ENCODE measurements at regions not wholly inside any gene's neighbourhood (a gene's known extent, or its start where the extent isn't known, plus 50 kb on each side); places are given as distances from the start of the nearest gene placed in this dataset.

GRCh38 chr21:15406791-15407190 lies 323.0 kb upstream of the USP25 start:
- Mint-ChIP-seq H3K36me3 (no peaks in the 10 kb centered on the region), H3K4me3 (no peak overlapping the region), H3K27ac (no peak overlapping the region), H3K4me1 (no peaks in the 10 kb centered on the region), H3K9me3 (no peaks in the 10 kb centered on the region), H3K27me3 (no peaks in the 10 kb centered on the region)
- DNase-seq (ENCODE audit: low spot score in 2 of 2), result no peak
- ATAC-seq (ENCODE audit: low read depth), result no peak

GRCh38 chr21:15407585-15407984 lies 322.2 kb upstream of the USP25 start:
- no peak for DNase-seq (ENCODE audit: low spot score in 2 of 2)
- no peak overlapping the region for H3K27ac Mint-ChIP-seq
- no peak overlapping the region for H3K4me3 Mint-ChIP-seq

GRCh38 chr21:15408089-15408488 lies 321.7 kb upstream of the USP25 start:
- ATAC-seq (ENCODE audit: low read depth), result no peak
- Mint-ChIP-seq H3K4me3 (no peak overlapping the region), H3K27me3 (no peaks in the 10 kb centered on the region), H3K27ac (no peak overlapping the region), H3K9me3 (peaks cover 2% of the 10 kb centered on the region), H3K4me1 (no peaks in the 10 kb centered on the region), H3K36me3 (peaks cover 3% of the 10 kb centered on the region)
- no peak for DNase-seq (ENCODE audit: low spot score in 2 of 2)

More at GRCh38 chr21:15407585-15407984, 322.2 kb upstream of the USP25 start:
- no peaks in the 10 kb centered on the region for H3K4me1 Mint-ChIP-seq
- H3K9me3 Mint-ChIP-seq, result peaks cover 2% of the 10 kb centered on the region
- H3K27me3 Mint-ChIP-seq, result no peaks in the 10 kb centered on the region
- no peak for ATAC-seq (ENCODE audit: low read depth)
- peaks cover 3% of the 10 kb centered on the region for H3K36me3 Mint-ChIP-seq

GRCh38 chr21:15409031-15409430 lies 320.8 kb upstream of the USP25 start:
- H3K9me3 Mint-ChIP-seq, result peaks cover 2% of the 10 kb centered on the region
- no peaks in the 10 kb centered on the region for H3K27me3 Mint-ChIP-seq
- H3K36me3 Mint-ChIP-seq, result peaks cover 3% of the 10 kb centered on the region
- ATAC-seq (ENCODE audit: low read depth), result no peak
- H3K27ac Mint-ChIP-seq, result no peak overlapping the region
- DNase-seq (ENCODE audit: low spot score in 2 of 2), result no peak
- H3K4me3 Mint-ChIP-seq, result no peak overlapping the region
- H3K4me1 Mint-ChIP-seq, result no peaks in the 10 kb centered on the region

- Mint-ChIP-seq H3K4me1 (no peaks in the 10 kb centered on the region), H3K27me3 (no peaks in the 10 kb centered on the region), H3K27ac (no peak overlapping the region), H3K36me3 (peaks cover 3% of the 10 kb centered on the region), H3K4me3 (no peak overlapping the region), H3K9me3 (peaks cover 2% of the 10 kb centered on the region)
- DNase-seq (ENCODE audit: low spot score in 2 of 2) (no peak), ATAC-seq (ENCODE audit: low read depth) (no peak)
Measured at GRCh38 chr21:15410853-15411252, 318.9 kb upstream of the USP25 start.

- Mint-ChIP-seq H3K27ac (no peak overlapping the region), H3K4me3 (no peak overlapping the region), H3K4me1 (no peaks in the 10 kb centered on the region), H3K27me3 (no peaks in the 10 kb centered on the region), H3K9me3 (peaks cover 2% of the 10 kb centered on the region), H3K36me3 (peaks cover 3% of the 10 kb centered on the region)
- no peak for DNase-seq (ENCODE audit: low spot score in 2 of 2)
- no peak for ATAC-seq (ENCODE audit: low read depth)
Measured at GRCh38 chr21:15414057-15414456, 315.7 kb upstream of the USP25 start.

GRCh38 chr21:15415541-15416261 lies 314.1 kb upstream of the USP25 start:
- no peak for ATAC-seq (ENCODE audit: low read depth)
- Mint-ChIP-seq H3K4me3 (no peak overlapping the region), H3K27me3 (peaks cover 2% of the 10 kb centered on the region), H3K27ac (no peak overlapping the region), H3K9me3 (peaks cover 2% of the 10 kb centered on the region), H3K4me1 (no peaks in the 10 kb centered on the region), H3K36me3 (peaks cover 3% of the 10 kb centered on the region)
- DNase-seq (ENCODE audit: low spot score in 2 of 2), result no peak

- no peak for DNase-seq (ENCODE audit: low spot score in 2 of 2)
- H3K4me1 Mint-ChIP-seq, result no peaks in the 10 kb centered on the region
- no peaks in the 10 kb centered on the region for H3K36me3 Mint-ChIP-seq
- H3K4me3 Mint-ChIP-seq, result no peak overlapping the region
- no peak for ATAC-seq (ENCODE audit: low read depth)
- H3K9me3 Mint-ChIP-seq, result no peaks in the 10 kb centered on the region
- H3K27ac Mint-ChIP-seq, result no peak overlapping the region
- H3K27me3 Mint-ChIP-seq, result peaks cover 3% of the 10 kb centered on the region
Measured at GRCh38 chr21:15421441-15421881, 308.3 kb upstream of the USP25 start.

GRCh38 chr21:15421947-15422346 lies 307.8 kb upstream of the USP25 start:
- Mint-ChIP-seq H3K4me3 (no peak overlapping the region), H3K36me3 (no peaks in the 10 kb centered on the region), H3K4me1 (no peaks in the 10 kb centered on the region), H3K27me3 (peaks cover 3% of the 10 kb centered on the region), H3K27ac (no peak overlapping the region), H3K9me3 (no peaks in the 10 kb centered on the region)
- DNase-seq (ENCODE audit: low spot score in 2 of 2) (no peak), ATAC-seq (ENCODE audit: low read depth) (no peak)

GRCh38 chr21:15422783-15423182 lies 307.0 kb upstream of the USP25 start:
- no peaks in the 10 kb centered on the region for H3K9me3 Mint-ChIP-seq

GRCh38 chr21:15423676-15424445 lies 305.9 kb upstream of the USP25 start:
- Mint-ChIP-seq H3K27ac (no peak overlapping the region), H3K4me1 (no peaks in the 10 kb centered on the region), H3K4me3 (no peak overlapping the region), H3K9me3 (no peaks in the 10 kb centered on the region), H3K36me3 (no peaks in the 10 kb centered on the region), H3K27me3 (peaks cover 3% of the 10 kb centered on the region)
- no peak for DNase-seq (ENCODE audit: low spot score in 2 of 2)
- ATAC-seq (ENCODE audit: low read depth), result no peak

More at GRCh38 chr21:15422783-15423182, 307.0 kb upstream of the USP25 start:
- no peak overlapping the region for H3K27ac Mint-ChIP-seq
- H3K27me3 Mint-ChIP-seq, result peaks cover 3% of the 10 kb centered on the region
- no peak for DNase-seq (ENCODE audit: low spot score in 2 of 2)
- H3K4me3 Mint-ChIP-seq, result no peak overlapping the region
- H3K36me3 Mint-ChIP-seq, result no peaks in the 10 kb centered on the region
- no peaks in the 10 kb centered on the region for H3K4me1 Mint-ChIP-seq
- ATAC-seq (ENCODE audit: low read depth), result no peak

GRCh38 chr21:15425049-15425448 lies 304.7 kb upstream of the USP25 start:
- H3K36me3 Mint-ChIP-seq, result no peaks in the 10 kb centered on the region
- H3K27ac Mint-ChIP-seq, result no peak overlapping the region
- H3K4me1 Mint-ChIP-seq, result no peaks in the 10 kb centered on the region
- DNase-seq (ENCODE audit: low spot score in 2 of 2) (no peak), ATAC-seq (ENCODE audit: low read depth) (no peak)
- H3K27me3 Mint-ChIP-seq, result peaks cover 3% of the 10 kb centered on the region
- no peaks in the 10 kb centered on the region for H3K9me3 Mint-ChIP-seq
- H3K4me3 Mint-ChIP-seq, result no peak overlapping the region

- H3K27me3 Mint-ChIP-seq, result peaks cover 1% of the 10 kb centered on the region
- DNase-seq (ENCODE audit: low spot score in 2 of 2), result no peak
- H3K4me1 Mint-ChIP-seq, result no peaks in the 10 kb centered on the region
- no peak overlapping the region for H3K4me3 Mint-ChIP-seq
- H3K9me3 Mint-ChIP-seq, result no peaks in the 10 kb centered on the region
- no peak overlapping the region for H3K27ac Mint-ChIP-seq
- no peak for ATAC-seq (ENCODE audit: low read depth)
- H3K36me3 Mint-ChIP-seq, result no peaks in the 10 kb centered on the region
Measured at GRCh38 chr21:15430023-15430422, 299.8 kb upstream of the USP25 start.

GRCh38 chr21:15430577-15430976 lies 299.2 kb upstream of the USP25 start:
- no peaks in the 10 kb centered on the region for H3K4me1 Mint-ChIP-seq
- peaks cover 1% of the 10 kb centered on the region for H3K27me3 Mint-ChIP-seq
- ATAC-seq (ENCODE audit: low read depth), result no peak

More at GRCh38 chr21:15430577-15430976, 299.2 kb upstream of the USP25 start:
- no peaks in the 10 kb centered on the region for H3K36me3 Mint-ChIP-seq
- no peak overlapping the region for H3K27ac Mint-ChIP-seq
- no peaks in the 10 kb centered on the region for H3K9me3 Mint-ChIP-seq
- no peak overlapping the region for H3K4me3 Mint-ChIP-seq
- DNase-seq (ENCODE audit: low spot score in 2 of 2), result no peak

Measured in memory B cell (primary cell).